ENCODE measurements at regions not wholly inside any gene's neighbourhood (a gene's known extent, or its start where the extent isn't known, plus 50 kb on each side); places are given as distances from the start of the nearest gene placed in this dataset.

- Histone ChIP-seq H3K4me1 (ENCODE audit: control insufficient read depth in 1 of 2, insufficient read depth in 2 of 2, low read depth in 1 of 2, low read length in 1 of 2) (no peaks in the 10 kb centered on the region), H3K79me2 (ENCODE audit: insufficient read depth) (no peaks in the 10 kb centered on the region), H4K20me1 (ENCODE audit: insufficient read depth) (no peaks in the 10 kb centered on the region), H3K9me2 (no peaks in the 10 kb centered on the region), H3K27ac (ENCODE audit: low read depth in 2 of 2, low read length in 1 of 2) (no peak overlapping the region), H3K9me3 (no peaks in the 10 kb centered on the region), H3F3A (replicated peaks; ENCODE audit: insufficient read depth) (no peaks in the 10 kb centered on the region), H3K4me3 (ENCODE audit: low read depth in 2 of 2, low read length in 1 of 2) (no peak overlapping the region), H3K36me3 (replicated peaks in 1 of 2; ENCODE audit: control insufficient read depth in 1 of 2, insufficient read depth in 2 of 2, low read length in 1 of 2) (no peaks in the 10 kb centered on the region), H3K9ac (no peak overlapping the region), H3K4me2 (no peak overlapping the region), H3K27me3 (ENCODE audit: insufficient read depth) (no peaks in the 10 kb centered on the region), H2AFZ (ENCODE audit: low read depth) (no peak overlapping the region)
- WGBS (ENCODE audit: low lambda C conversion rate) = 21% methylated on average over 2 of the region's 2 CpGs
- peak; percentile 56 for DNase-seq
- CTCF ChIA-PET = interaction anchor here (0.8 kb wide), 3 partner anchors 14 to 653 kb away, joined by 3 read pairs; no protein-coding TSS in a partner anchor
- TF ChIP-seq RCOR1 (IDR thresholded peaks at IDR 0.05; ENCODE audit: low read length) (no peak), YY1 (IDR thresholded peaks at IDR 0.05; ENCODE audit: low read depth) (no peak), GATA2 (CRISPR knock-in tag; IDR thresholded peaks at IDR 0.05) (no peak), RFX5 (IDR thresholded peaks at IDR 0.05; ENCODE audit: low read length) (no peak), FOXM1 (IDR thresholded peaks at IDR 0.05; ENCODE audit: low read depth) (no peak), ELF1 (IDR thresholded peaks at IDR 0.05) (no peak), RAD21 (IDR thresholded peaks at IDR 0.05; ENCODE audit: low read length) (peak; percentile 54), USF2 (IDR thresholded peaks at IDR 0.05; ENCODE audit: borderline replicate concordance, low read depth, low read length) (no peak), MXI1 (IDR thresholded peaks at IDR 0.05; ENCODE audit: low read depth, low read length) (no peak), TAF1 (IDR thresholded peaks at IDR 0.05; ENCODE audit: borderline replicate concordance, low read depth, low read length) (no peak), CHD2 (IDR thresholded peaks at IDR 0.05; ENCODE audit: low read length, partially characterized antibody) (no peak), CTCF (IDR thresholded peaks at IDR 0.05) (peak; percentile 53), TCF12 (IDR thresholded peaks at IDR 0.05) (no peak), MEF2A (IDR thresholded peaks at IDR 0.05; ENCODE audit: borderline replicate concordance, low read depth) (no peak), PBX3 (IDR thresholded peaks at IDR 0.05) (no peak), TEAD4 (IDR thresholded peaks at IDR 0.05; ENCODE audit: borderline replicate concordance, insufficient read depth) (no peak), FOXJ3 (CRISPR knock-in tag; IDR thresholded peaks at IDR 0.05) (no peak), SMC3 (IDR thresholded peaks at IDR 0.05; ENCODE audit: low read depth, low read length) (0 out of 2 replicates have a peak, but pooled peaks have one; percentile 10), SIN3A (IDR thresholded peaks at IDR 0.05; ENCODE audit: borderline replicate concordance, low read depth, low read length) (no peak), IRF3 (IDR thresholded peaks at IDR 0.05; ENCODE audit: low read depth, low read length) (no peak)
- TF ChIP-seq, protein P1, sequence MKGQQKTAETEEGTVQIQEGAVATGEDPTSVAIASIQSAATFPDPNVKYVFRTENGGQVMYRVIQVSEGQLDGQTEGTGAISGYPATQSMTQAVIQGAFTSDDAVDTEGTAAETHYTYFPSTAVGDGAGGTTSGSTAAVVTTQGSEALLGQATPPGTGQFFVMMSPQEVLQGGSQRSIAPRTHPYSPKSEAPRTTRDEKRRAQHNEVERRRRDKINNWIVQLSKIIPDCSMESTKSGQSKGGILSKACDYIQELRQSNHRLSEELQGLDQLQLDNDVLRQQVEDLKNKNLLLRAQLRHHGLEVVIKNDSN (IDR thresholded peaks at IDR 0.05; ENCODE audit: borderline replicate concordance, low read depth) = no peak
- TF ChIP-seq, protein P2, sequence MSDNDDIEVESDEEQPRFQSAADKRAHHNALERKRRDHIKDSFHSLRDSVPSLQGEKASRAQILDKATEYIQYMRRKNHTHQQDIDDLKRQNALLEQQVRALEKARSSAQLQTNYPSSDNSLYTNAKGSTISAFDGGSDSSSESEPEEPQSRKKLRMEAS (IDR thresholded peaks at IDR 0.05; ENCODE audit: low read depth) = no peak
- TF ChIP-seq, protein P3, sequence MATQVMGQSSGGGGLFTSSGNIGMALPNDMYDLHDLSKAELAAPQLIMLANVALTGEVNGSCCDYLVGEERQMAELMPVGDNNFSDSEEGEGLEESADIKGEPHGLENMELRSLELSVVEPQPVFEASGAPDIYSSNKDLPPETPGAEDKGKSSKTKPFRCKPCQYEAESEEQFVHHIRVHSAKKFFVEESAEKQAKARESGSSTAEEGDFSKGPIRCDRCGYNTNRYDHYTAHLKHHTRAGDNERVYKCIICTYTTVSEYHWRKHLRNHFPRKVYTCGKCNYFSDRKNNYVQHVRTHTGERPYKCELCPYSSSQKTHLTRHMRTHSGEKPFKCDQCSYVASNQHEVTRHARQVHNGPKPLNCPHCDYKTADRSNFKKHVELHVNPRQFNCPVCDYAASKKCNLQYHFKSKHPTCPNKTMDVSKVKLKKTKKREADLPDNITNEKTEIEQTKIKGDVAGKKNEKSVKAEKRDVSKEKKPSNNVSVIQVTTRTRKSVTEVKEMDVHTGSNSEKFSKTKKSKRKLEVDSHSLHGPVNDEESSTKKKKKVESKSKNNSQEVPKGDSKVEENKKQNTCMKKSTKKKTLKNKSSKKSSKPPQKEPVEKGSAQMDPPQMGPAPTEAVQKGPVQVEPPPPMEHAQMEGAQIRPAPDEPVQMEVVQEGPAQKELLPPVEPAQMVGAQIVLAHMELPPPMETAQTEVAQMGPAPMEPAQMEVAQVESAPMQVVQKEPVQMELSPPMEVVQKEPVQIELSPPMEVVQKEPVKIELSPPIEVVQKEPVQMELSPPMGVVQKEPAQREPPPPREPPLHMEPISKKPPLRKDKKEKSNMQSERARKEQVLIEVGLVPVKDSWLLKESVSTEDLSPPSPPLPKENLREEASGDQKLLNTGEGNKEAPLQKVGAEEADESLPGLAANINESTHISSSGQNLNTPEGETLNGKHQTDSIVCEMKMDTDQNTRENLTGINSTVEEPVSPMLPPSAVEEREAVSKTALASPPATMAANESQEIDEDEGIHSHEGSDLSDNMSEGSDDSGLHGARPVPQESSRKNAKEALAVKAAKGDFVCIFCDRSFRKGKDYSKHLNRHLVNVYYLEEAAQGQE (IDR thresholded peaks at IDR 0.05; ENCODE audit: low read depth, low read length) = no peak
- POLR2A ChIA-PET = no interaction called here
Measured at GRCh38 chr3:74897006-74897405, 282.5 kb upstream of the CNTN3 start.

Measured in SK-N-SH (cell line).